Mammary epithelial cell (primary cell): ENCODE measurements at regions not wholly inside any gene's neighbourhood (a gene's known extent, or its start where the extent isn't known, plus 50 kb on each side); places are given as distances from the start of the nearest gene placed in this dataset.

Source experiments
- EZH2 ChIP-seq: IDR thresholded peaks from 2 replicates; pipeline ENCODE4 v1.6.1; 2012; ENCODE audit warnings: low read length, inconsistent platforms, borderline replicate concordance
- TF ChIP-seq, protein P1 (sequence below), 2 donors: IDR thresholded peaks in 1 of 2; conservative IDR thresholded peaks in 1 of 2; 2 replicates each; pipeline ENCODE4 v1.5.1; 2011 to 2012; ENCODE audit warnings: inconsistent platforms in 2 of 2, low read length in 2 of 2, mild to moderate bottlenecking in 2 of 2, control low read depth in 1 of 2, low read depth in 1 of 2; ENCODE audit not compliant: insufficient read depth in 1 of 2; ENCODE audit errors: extremely low read depth in 1 of 2

DNA sequence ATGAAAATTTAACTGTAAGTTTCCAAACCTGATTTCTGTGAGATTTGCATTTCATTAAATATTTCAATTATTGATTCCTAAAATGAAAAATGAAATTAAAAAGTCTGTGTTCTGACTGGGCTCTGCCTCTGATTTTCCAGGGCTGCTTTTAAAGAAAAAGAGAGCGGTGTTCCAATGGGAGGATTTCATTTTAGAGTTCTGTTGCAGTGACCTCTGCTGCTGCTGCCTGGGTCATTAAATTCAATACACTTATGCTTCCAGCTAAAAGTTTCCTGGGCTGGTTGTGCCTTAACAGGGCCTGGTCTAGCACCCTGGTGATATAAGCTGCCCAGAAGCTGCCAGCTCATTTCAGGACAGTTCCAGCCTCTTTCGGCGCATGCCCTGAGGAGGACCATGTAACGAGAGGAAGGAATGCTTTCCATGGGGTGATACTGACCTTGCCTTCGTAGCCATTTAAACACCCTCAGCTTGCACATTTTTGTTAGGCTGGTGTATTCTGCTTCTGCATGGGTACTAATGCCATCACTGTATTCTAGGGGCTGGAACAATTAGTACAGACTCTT is 93.3 kb downstream of the TMEM174 start:
- TF ChIP-seq EZH2: no peak
- TF ChIP-seq, protein P1, sequence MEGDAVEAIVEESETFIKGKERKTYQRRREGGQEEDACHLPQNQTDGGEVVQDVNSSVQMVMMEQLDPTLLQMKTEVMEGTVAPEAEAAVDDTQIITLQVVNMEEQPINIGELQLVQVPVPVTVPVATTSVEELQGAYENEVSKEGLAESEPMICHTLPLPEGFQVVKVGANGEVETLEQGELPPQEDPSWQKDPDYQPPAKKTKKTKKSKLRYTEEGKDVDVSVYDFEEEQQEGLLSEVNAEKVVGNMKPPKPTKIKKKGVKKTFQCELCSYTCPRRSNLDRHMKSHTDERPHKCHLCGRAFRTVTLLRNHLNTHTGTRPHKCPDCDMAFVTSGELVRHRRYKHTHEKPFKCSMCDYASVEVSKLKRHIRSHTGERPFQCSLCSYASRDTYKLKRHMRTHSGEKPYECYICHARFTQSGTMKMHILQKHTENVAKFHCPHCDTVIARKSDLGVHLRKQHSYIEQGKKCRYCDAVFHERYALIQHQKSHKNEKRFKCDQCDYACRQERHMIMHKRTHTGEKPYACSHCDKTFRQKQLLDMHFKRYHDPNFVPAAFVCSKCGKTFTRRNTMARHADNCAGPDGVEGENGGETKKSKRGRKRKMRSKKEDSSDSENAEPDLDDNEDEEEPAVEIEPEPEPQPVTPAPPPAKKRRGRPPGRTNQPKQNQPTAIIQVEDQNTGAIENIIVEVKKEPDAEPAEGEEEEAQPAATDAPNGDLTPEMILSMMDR (conservative IDR thresholded peaks at IDR 0.05 in 1 of 2, IDR thresholded peaks at IDR 0.05 in 1 of 2; ENCODE audit: extremely low read depth in 1 of 2, insufficient read depth in 1 of 2, low read depth in 1 of 2, low read length in 2 of 2): no peak
